Activated naive CD4-positive, alpha-beta T cell (primary cell): ENCODE measurements at regions not wholly inside any gene's neighbourhood (a gene's known extent, or its start where the extent isn't known, plus 50 kb on each side); places are given as distances from the start of the nearest gene placed in this dataset.
"Not testable (repeated sequence)": the region's sequence is repeated elsewhere in the genome, so short reads cannot be mapped to it uniquely, and the experiment has no call there.

Source experiments
- DNase-seq, 4 experiments: peaks; one replicate each; lab custom pipeline; 2025; lab: John Stamatoyannopoulos, UW

DNA sequence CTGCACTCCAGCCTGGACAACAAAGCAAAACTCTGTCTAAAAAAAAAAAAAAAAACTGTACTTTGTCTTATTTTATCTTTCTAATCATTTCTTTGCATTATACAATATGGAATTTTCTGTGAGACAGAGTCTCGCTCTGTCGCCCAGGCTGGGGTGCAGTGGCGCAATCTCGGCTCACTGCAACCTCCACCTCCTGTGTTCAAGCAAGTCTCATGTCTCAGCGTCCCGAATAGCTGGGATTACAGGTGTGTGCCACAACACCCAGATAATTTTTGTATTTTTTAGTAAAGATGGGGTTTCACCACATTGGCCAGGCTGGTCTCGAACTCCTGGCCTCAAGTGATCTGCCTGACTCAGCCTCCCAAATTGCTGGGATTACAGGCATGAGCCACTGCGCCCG, 90.0 kb downstream of the MRPL14 start:
- not testable (repeated sequence) for DNase-seq

DNA sequence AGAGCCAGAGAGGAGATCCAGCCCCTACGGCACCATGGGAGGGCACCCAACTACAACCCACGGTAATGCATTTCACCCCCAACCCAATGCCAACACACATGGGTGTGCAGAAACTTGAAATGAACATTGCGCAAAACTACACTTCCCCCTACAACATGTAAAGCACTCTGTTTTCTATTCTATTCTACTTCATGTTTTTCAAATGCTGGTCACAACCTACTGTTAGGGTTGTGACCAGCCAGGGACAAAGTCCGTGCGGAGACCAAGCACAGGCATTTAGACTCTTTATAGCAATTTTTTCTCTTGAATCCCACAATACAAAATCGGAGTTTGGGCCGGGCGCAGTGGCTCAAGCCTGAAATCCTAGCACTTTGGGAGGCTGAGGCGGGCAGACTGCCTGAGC, 90.6 kb downstream of the MRPL14 start:
- no peak for DNase-seq

- no peak for DNase-seq
Measured at GRCh38 chr6:44036196-44036595, 91.1 kb downstream of the MRPL14 start.

DNA sequence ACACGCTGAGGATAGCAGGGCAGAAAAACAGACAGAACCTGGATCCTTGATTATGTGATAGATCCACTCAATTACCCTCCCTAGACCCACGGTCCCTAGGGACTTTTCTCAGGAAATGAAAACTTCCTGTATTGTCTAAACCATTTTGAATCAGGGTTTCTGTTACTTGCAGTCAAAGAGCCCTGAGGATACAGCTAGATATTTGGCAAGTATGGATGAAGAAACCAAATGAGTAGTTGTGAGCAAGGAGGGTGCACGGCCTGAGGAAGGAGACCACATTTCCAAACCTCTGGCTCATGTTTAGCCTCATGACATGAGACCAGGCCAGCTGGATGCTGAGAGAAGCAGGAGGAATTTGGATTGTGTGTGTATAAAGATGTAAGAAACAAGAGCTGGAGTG, 91.6 kb downstream of the MRPL14 start:
- DNase-seq: no peak

DNA sequence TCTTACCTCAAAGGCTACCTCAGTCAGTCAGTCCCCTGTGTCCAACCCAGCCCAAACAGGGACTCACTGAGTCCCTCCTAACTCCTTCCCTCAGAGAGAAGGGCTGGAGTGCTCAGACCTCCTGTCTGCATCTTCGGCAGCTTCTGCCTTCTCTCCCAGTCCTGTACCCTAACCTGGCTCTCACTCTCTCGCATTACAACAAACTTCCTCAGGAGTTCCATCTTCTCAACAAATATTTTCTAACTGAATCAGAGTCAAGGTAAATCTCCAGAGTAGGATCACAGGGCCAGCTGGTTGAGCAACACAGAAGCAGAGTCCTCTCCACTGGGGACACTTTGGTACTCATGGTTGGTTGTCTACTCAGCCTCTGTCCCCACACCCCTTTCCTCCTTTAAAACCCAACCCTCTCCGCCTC, 92.3 kb downstream of the MRPL14 start:
- DNase-seq: no peak

DNA sequence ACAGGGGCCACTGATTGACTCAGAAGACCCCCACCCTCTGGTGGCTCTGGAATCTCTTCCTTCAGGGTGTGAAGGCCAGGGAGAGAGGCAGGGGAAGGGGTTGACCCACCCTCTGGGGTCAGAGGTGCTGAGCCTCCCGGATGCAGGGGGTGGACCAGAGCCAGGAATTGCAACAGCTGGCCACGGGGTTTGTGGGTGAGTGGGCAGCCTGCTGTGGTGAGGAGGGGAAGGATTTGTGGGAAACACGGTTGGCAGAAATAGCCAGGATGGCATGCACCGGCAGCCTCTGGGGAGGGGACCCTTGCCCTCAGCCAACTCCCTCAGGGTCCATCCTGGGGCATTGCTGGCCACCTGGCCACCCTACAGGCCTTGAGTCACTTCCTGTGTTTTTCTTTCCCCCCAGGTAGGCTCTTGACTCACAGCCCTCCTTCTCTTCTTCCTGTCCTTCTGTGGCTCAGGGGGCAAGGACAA, 92.8 kb downstream of the MRPL14 start:
- no peak for DNase-seq

DNA sequence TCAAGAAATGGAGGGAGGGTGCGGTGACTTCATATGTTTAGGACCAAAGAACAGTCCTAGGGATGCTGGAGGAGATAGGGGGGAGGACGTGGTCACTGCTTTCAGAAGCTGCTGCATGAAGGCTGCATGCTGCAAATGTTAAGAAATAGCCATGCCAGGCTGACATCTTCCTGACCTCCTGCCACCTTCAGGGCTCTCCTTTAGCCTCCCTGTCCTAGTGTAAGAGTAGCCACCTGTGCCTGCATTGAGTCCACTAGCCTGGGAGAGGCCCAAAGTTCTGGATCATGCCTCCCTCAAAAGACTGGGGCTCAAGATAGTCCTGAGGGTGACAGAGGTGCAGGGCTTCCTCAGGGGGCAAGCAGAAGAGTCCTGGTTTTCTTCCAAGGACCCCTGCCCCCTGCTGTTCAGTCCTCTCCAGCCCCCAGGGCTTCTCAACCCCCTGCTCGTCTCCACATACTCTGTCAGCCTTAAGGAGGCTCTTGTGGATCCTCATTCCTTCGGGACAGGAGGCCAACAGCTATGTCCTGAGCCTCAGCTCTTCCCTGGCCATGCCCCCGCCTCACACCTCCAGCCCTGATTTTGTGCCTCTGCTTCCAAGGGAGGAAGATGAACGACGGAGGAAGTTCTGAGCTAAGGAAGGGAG, 96.3 kb downstream of the MRPL14 start:
- DNase-seq: no peak

DNA sequence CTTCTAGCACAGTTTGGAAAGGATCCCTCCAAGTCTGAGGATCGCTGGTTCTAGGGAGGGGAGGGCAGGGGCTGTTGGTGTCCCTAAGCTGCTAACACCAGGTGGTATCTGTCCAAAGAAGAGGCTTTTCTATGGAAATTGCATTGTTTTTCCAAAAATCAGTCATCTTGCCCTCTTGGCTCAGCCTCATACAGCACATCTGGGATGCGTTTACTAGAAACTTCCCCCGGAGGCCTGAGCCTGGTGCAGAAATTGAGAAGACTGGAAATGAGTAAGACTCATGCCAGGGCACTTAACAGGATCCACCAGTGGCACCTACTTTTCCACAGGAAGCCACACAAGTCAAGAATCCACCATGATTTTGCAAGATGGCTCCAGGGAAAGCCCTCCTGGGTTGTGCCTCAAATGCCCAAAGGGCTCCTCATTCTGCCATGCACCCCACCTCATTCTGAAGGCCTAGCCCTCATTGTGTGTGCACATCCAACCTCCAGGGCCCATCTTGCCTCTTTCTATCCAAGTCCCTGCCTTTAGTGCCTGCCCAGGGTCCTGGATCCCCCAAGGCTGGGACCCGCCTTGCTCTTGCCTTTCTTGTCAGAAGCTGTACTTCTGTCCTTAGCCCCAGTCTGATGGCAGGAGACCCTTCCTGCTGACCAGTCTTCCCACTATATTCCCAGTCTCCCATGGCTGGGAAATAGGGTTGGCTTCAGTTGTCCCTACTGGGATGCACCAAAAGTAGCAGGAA, 97.6 kb downstream of the MRPL14 start:
- no peak for DNase-seq

DNA sequence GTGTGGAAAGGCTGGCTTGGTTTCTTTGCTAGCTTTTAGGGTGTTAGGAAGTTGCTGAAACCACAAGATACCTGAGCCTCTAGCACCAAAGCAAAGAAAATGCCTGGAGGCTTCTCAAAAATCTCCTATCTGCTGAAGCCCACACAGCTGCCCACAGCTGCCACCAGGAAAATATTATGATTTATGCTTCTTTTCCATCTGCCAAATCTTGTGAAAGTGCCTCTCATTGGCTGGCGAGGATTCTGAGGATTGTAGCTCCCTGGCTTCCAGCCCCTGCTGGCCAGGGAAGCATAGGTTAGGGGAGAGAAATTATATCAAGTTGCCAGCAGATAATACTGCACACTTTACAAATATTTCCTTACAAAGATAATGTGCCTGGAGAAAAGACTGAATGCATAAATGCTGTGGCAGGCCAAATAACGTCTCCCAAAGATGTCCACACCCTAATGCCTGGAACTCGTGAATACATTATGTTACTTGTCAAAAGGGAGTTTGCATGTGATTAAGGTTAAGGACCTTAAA, 98.4 kb downstream of the MRPL14 start:
- DNase-seq: no peak

GRCh38 chr6:44025226-44025625, 102.0 kb downstream of the MRPL14 start:
- no peak for DNase-seq

DNA sequence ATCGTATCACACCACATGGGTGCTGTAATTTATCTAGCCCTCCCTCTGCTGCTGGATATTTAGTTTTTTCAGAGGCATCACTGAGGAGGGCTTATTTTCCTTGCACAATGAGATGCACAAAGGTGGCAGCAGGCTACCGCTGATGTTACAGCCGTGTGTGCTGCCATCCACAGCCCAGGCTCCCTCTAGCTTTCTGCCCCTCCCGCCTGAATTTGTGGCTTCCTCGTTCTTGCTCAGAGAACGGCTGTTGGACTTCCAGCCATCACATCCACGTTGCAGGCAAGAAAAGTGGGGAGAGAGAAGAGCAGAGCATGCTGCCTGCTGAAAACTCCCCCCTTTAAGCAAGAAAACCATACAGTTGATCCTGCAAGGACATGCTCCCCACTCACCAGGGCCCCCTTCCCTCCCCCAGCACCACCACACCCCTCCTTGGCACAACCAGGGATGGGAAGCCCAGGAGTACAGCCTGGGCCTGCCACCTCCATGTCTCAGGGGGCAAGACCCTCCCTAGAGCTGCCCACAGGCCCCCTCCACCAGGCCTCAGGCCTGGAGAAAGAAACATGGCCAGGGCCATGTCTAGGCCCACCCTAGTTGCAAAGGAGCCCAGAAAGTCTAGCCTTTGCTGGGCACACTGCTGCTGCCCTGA, 102.6 kb downstream of the MRPL14 start:
- DNase-seq: no peak

GRCh38 chr6:44023586-44024454, 103.4 kb downstream of the MRPL14 start:
- no peak for DNase-seq

DNA sequence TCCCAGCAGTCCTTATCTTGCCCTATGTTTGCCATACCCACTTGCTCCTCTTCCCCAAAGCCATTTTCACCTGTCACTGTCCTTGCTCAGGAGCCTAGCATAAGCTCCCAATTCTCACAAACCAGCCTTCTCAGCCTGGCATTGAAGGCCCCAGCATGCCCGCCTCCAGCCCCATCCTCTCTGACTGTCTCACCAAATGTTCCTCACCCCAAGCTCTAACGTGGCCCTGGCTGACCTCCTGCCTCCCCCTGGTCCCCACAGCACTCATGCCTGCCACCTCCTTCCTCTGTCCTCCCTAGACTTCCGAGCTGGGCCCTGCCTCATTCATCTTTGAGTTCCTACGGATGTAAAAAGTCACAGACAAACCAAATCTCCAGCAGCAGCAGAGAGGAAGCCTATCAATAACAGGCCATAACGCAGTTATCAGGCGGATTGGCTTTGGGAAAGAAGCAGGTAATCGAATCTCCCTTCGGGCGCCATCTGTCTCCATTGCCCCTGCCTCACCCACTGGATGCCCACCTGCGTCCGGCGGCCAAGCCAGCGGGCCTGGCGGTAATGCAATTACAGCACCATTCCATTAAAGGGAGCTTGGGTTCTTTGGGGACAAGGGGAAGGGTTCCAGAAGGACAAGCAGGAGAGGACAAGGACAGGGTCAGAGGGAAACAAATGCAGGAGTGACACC, 104.4 kb downstream of the MRPL14 start:
- DNase-seq: no peak

GRCh38 chr6:44022296-44022661, 105.0 kb downstream of the MRPL14 start:
- no peak for DNase-seq

DNA sequence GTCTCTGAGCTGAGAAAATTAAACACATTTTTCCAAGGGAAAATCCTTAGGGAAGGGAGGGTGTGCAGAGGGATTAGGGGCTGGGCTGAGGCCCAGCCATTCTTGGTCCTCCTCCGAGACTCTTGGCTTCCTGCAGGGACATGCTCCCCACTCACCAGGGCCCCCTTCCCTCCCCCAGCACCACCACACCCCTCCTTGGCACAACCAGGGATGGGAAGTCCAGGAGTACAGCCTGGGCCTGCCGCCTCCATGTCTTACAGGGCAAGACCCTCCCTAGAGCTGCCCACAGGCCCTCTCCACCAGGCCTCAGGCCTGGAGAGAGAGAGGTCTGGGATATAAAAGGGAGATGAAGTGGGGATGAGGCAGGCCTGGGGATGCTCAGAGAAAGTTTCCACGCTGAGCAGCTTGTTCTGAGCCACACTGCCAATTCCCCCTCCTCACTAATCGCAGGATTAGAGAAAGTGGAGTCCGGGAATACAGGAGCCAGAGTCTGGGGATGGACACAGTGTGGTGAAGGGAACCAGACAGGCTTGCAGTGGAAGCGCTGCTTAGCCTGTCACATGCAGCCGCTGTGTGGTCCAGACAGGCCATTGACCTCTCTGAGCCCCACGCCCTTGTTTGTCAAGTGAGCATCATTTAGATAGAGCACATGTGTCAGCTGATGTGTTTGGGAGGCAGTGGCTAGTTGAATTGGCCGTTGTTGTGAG, 105.5 kb downstream of the MRPL14 start:
- DNase-seq: no peak

- no peak for DNase-seq
Measured at GRCh38 chr6:44020664-44021425, 106.4 kb downstream of the MRPL14 start.

DNA sequence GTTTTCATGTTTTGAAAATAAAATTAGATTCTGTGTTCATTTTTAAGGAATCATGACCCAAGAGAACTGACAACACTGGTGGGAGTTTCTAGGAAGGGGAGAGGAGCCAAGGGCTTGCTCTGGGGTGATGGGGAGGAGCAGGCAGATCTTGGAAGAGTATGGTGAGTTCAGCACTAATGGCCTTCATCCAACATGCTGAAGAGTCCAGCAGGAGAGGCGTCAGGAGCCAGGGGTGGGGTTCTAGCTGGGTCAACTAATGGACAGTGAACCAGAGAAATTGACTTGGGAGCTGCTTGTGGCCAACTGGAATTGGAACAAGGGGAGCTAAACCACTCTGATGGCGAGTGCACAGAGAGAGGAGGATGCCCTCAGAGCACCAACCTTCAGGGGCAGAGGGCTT, 107.1 kb downstream of the MRPL14 start:
- DNase-seq: no peak

GRCh38 chr6:44017307-44017706, 109.9 kb downstream of the MRPL14 start:
- DNase-seq: not testable (repeated sequence)

DNA sequence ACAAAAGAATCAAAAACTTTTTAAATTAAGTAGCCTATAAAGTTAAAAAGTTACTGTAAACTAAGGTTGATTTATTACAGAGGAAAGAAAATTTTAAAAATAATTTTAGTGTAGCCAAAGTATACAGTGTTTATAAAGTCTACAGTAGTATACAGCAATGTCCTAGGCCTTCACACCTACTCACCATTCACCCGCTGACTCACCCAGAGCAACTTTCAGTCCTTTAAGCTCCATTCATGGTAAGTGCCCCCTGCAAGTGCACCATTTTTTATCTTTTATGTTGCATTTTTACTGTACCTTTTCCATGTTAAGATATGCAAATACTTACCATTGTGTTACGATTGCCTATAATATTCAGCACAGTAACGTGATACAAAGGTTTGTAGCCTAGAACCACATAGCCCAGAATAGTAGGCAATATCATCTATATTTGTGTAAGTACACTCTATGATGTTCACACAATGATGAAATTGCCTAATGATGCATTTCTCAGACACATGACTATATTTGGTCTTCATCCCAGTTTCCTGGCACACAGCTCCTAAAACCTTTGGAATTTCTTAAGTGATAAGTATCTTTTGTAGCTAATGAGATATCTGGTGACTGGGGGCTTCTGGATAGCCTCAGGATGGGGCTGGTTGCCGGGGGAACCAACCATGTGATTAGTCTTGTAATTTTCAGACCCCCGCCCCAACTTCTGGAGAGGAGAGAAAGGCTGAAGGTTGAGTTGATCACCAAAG, 111.0 kb downstream of the MRPL14 start:
- DNase-seq: no peak
